ENCODE measurements at regions not wholly inside any gene's neighbourhood (a gene's known extent, or its start where the extent isn't known, plus 50 kb on each side); places are given as distances from the start of the nearest gene placed in this dataset.

GRCh38 chr20:12592756-12593155 is 416.0 kb upstream of the SPTLC3 start:
- Histone ChIP-seq H3K4me3 (ENCODE audit: low read length in 2 of 2) (no peak overlapping the region), H3K27ac (ENCODE audit: low read length) (no peak overlapping the region), H3K36me3 (ENCODE audit: control insufficient read depth in 2 of 2, insufficient read depth in 2 of 2, low read length in 2 of 2) (no peaks in the 10 kb centered on the region), H3K4me1 (ENCODE audit: control insufficient read depth, insufficient read depth, low read length) (no peaks in the 10 kb centered on the region), H3K9ac (ENCODE audit: low read length in 2 of 2) (no peak overlapping the region), H3K9me3 (ENCODE audit: control insufficient read depth in 2 of 2, low read length in 2 of 2) (no peaks in the 10 kb centered on the region), H3K27me3 (ENCODE audit: control insufficient read depth in 1 of 2, insufficient read depth in 2 of 2, low read length in 2 of 2) (no peaks in the 10 kb centered on the region)

DNA sequence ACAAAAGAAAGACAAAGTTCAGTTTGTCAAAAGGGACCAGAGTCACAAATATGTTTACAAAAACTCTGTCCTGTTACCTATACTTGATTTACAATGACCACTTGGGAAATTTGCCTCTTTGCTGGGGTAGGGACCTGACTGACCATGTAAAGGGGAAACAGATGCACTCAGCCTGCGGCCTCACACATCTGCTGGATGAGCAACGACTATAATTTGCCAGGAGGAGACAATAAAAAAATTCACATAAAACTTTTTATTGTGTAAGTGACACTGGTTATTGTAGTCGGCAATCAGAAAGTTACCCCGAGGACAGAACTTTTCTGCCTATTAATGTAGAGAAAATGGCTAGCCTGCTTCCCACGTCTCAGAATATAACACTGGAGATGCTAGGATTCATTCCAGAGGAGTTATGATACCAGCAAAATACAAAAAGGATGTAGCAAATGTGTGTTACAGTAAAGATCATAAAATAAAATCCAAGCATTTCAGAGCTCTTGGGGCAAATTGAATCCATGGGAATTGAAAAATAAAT is 415.4 kb upstream of the SPTLC3 start:
- Histone ChIP-seq H3K27me3 (ENCODE audit: control insufficient read depth in 1 of 2, insufficient read depth in 2 of 2, low read length in 2 of 2) (no peaks in the 10 kb centered on the region), H3K9ac (ENCODE audit: low read length in 2 of 2) (no peak overlapping the region), H3K4me3 (ENCODE audit: low read length in 2 of 2) (no peak overlapping the region), H3K9me3 (ENCODE audit: control insufficient read depth in 2 of 2, low read length in 2 of 2) (no peaks in the 10 kb centered on the region), H3K27ac (ENCODE audit: low read length) (no peak overlapping the region), H3K4me1 (ENCODE audit: control insufficient read depth, insufficient read depth, low read length) (no peaks in the 10 kb centered on the region), H3K36me3 (ENCODE audit: control insufficient read depth in 2 of 2, insufficient read depth in 2 of 2, low read length in 2 of 2) (no peaks in the 10 kb centered on the region)

DNA sequence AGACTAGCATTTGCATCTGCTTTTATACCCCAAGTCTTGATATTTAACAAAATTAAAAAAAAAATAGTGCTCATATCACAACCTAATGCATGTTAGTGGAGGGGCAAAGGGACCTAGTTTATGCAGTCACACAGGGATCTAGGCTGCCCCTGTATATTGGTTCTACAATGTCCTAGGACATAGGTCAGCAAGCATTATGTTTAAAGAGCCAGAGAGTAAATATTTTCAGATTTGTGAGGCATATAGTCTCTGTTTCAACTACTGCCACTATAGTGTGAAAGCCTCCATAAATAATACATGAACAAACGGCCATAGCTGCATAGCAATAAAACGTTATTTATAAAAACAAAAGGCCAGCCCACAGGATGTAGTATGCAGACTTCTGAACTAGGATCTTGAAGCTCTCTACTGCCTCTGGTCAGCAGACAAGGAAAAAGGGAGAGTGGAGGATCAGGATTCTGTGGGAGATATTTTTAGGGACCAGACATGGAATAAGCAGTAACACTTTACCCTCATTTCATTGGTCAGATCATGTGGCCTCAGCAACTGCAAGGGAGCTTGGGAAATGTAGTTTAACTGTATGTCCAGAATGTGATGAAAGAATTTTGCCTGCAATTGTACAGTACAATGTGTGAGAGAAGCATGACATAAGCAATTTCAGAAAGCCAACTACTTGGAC is 414.2 kb upstream of the SPTLC3 start:
- Histone ChIP-seq H3K27ac (ENCODE audit: low read length) (no peak overlapping the region), H3K36me3 (ENCODE audit: control insufficient read depth in 2 of 2, insufficient read depth in 2 of 2, low read length in 2 of 2) (no peaks in the 10 kb centered on the region), H3K9ac (ENCODE audit: low read length in 2 of 2) (no peak overlapping the region), H3K4me3 (ENCODE audit: low read length in 2 of 2) (no peak overlapping the region), H3K9me3 (ENCODE audit: control insufficient read depth in 2 of 2, low read length in 2 of 2) (no peaks in the 10 kb centered on the region), H3K27me3 (ENCODE audit: control insufficient read depth in 1 of 2, insufficient read depth in 2 of 2, low read length in 2 of 2) (no peaks in the 10 kb centered on the region), H3K4me1 (ENCODE audit: control insufficient read depth, insufficient read depth, low read length) (no peaks in the 10 kb centered on the region)

DNA sequence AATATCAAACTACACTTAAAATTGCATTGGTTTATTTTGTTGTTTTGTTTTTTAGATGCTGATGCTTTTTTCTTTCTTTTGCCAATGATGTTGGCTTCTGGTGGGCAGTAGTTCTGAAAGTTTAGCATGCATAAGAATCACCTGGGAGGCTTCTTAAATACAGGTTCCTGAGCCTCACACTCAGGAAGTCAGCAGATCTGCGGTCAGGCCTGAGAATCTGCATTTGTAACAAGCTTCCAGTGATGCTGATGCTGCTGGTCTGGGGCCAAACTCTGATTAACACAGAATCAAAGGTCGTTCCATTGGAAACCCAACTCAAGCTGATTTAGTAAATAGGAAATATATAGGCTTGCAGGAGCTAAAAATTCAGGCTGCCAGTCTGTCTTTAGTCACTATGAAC is 412.9 kb upstream of the SPTLC3 start:
- Histone ChIP-seq H3K9me3 (ENCODE audit: control insufficient read depth in 2 of 2, low read length in 2 of 2) (no peaks in the 10 kb centered on the region), H3K4me1 (ENCODE audit: control insufficient read depth, insufficient read depth, low read length) (no peaks in the 10 kb centered on the region), H3K4me3 (ENCODE audit: low read length in 2 of 2) (no peak overlapping the region), H3K27ac (ENCODE audit: low read length) (no peak overlapping the region), H3K27me3 (ENCODE audit: control insufficient read depth in 1 of 2, insufficient read depth in 2 of 2, low read length in 2 of 2) (no peaks in the 10 kb centered on the region), H3K9ac (ENCODE audit: low read length in 2 of 2) (no peak overlapping the region), H3K36me3 (ENCODE audit: control insufficient read depth in 2 of 2, insufficient read depth in 2 of 2, low read length in 2 of 2) (no peaks in the 10 kb centered on the region)

- H3K4me1 ChIP-seq (ENCODE audit: control insufficient read depth, insufficient read depth, low read length) = no peaks in the 10 kb centered on the region
- H3K4me3 ChIP-seq (ENCODE audit: low read length in 2 of 2) = no peak overlapping the region
- no peak overlapping the region for H3K9ac ChIP-seq (ENCODE audit: low read length in 2 of 2)
- H3K36me3 ChIP-seq (ENCODE audit: control insufficient read depth in 2 of 2, insufficient read depth in 2 of 2, low read length in 2 of 2) = no peaks in the 10 kb centered on the region
- H3K27me3 ChIP-seq (ENCODE audit: control insufficient read depth in 1 of 2, insufficient read depth in 2 of 2, low read length in 2 of 2) = no peaks in the 10 kb centered on the region
- no peaks in the 10 kb centered on the region for H3K9me3 ChIP-seq (ENCODE audit: control insufficient read depth in 2 of 2, low read length in 2 of 2)
- H3K27ac ChIP-seq (ENCODE audit: low read length) = no peak overlapping the region
Observed at GRCh38 chr20:12596863-12597262, 411.9 kb upstream of the SPTLC3 start.

- H3K27me3 ChIP-seq (ENCODE audit: control insufficient read depth in 1 of 2, insufficient read depth in 2 of 2, low read length in 2 of 2) = no peaks in the 10 kb centered on the region
- H3K4me3 ChIP-seq (ENCODE audit: low read length in 2 of 2) = no peak overlapping the region
- H3K9me3 ChIP-seq (ENCODE audit: control insufficient read depth in 2 of 2, low read length in 2 of 2) = no peaks in the 10 kb centered on the region
- H3K9ac ChIP-seq (ENCODE audit: low read length in 2 of 2) = no peak overlapping the region
- no peaks in the 10 kb centered on the region for H3K4me1 ChIP-seq (ENCODE audit: control insufficient read depth, insufficient read depth, low read length)
- no peaks in the 10 kb centered on the region for H3K36me3 ChIP-seq (ENCODE audit: control insufficient read depth in 2 of 2, insufficient read depth in 2 of 2, low read length in 2 of 2)
- no peak overlapping the region for H3K27ac ChIP-seq (ENCODE audit: low read length)
Observed at GRCh38 chr20:12597551-12597950, 411.2 kb upstream of the SPTLC3 start.

DNA sequence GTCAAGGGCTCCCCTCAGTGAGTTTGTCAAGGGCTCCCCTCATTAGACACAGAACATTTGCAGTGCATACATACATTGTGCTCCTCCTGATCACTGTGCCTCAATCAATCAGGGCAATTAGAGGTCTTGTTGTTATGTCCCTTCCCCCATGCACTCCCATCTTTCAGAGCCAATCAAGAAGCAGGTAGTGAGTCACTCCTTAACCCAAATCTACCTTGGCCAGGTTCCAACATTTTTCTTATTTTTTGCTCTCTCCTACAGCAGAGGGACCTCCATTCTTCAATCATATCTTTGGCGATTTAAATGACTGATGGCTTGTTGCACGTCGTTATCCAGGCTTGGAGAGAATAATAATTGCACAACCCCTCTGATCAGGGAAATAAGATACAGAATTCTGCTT is 409.9 kb upstream of the SPTLC3 start:
- Histone ChIP-seq H3K27me3 (ENCODE audit: control insufficient read depth in 1 of 2, insufficient read depth in 2 of 2, low read length in 2 of 2) (no peaks in the 10 kb centered on the region), H3K27ac (ENCODE audit: low read length) (no peak overlapping the region), H3K4me1 (ENCODE audit: control insufficient read depth, insufficient read depth, low read length) (no peaks in the 10 kb centered on the region), H3K9me3 (ENCODE audit: control insufficient read depth in 2 of 2, low read length in 2 of 2) (no peaks in the 10 kb centered on the region), H3K9ac (ENCODE audit: low read length in 2 of 2) (no peak overlapping the region), H3K4me3 (ENCODE audit: low read length in 2 of 2) (no peak overlapping the region), H3K36me3 (ENCODE audit: control insufficient read depth in 2 of 2, insufficient read depth in 2 of 2, low read length in 2 of 2) (no peaks in the 10 kb centered on the region)

DNA sequence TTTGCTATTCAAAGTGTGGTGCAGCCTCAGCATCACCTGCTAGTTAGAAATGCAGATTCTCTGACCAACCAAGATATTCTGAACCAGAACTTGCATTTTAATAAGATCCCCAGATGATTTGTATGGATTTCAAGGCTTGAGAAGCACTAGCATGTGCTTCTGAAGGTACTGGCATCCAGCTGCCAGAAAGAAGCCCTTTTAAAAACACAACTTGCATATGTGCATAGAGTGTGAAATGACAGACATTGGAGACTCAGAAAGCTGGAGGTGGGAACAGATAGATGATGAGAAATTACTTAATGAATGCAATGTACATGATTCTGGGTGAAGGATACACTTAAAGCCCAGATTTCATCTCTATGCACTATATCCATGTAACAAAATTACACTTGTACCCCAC is 409.3 kb upstream of the SPTLC3 start:
- Histone ChIP-seq H3K27ac (ENCODE audit: low read length) (no peak overlapping the region), H3K36me3 (ENCODE audit: control insufficient read depth in 2 of 2, insufficient read depth in 2 of 2, low read length in 2 of 2) (no peaks in the 10 kb centered on the region), H3K27me3 (ENCODE audit: control insufficient read depth in 1 of 2, insufficient read depth in 2 of 2, low read length in 2 of 2) (no peaks in the 10 kb centered on the region), H3K4me3 (ENCODE audit: low read length in 2 of 2) (no peak overlapping the region), H3K9ac (ENCODE audit: low read length in 2 of 2) (no peak overlapping the region), H3K4me1 (ENCODE audit: control insufficient read depth, insufficient read depth, low read length) (no peaks in the 10 kb centered on the region), H3K9me3 (ENCODE audit: control insufficient read depth in 2 of 2, low read length in 2 of 2) (no peaks in the 10 kb centered on the region)

DNA sequence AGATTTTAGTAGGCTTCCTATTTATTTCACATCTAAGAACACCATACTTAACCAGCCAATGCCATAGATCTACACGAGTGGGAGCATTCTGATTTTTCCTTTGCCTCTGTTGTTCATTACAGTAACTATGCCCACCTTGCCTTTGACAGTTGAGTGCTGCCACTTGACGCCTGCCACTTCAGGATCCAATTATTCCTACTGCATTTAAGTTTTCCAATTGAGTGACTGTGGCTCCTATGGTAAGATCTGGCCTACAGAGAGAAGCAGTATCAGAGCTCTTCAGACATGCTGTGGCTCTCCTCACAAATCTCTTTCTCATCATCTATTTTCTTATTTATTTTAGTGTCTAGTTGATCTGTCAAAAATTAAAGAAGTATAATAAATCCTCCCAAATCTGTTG is 403.0 kb upstream of the SPTLC3 start:
- H3K27ac ChIP-seq (ENCODE audit: low read length) = no peak overlapping the region
- H3K27me3 ChIP-seq (ENCODE audit: control insufficient read depth in 1 of 2, insufficient read depth in 2 of 2, low read length in 2 of 2) = no peaks in the 10 kb centered on the region
- H3K4me1 ChIP-seq (ENCODE audit: control insufficient read depth, insufficient read depth, low read length) = no peaks in the 10 kb centered on the region
- no peak overlapping the region for H3K9ac ChIP-seq (ENCODE audit: low read length in 2 of 2)
- H3K9me3 ChIP-seq (ENCODE audit: control insufficient read depth in 2 of 2, low read length in 2 of 2) = no peaks in the 10 kb centered on the region
- no peaks in the 10 kb centered on the region for H3K36me3 ChIP-seq (ENCODE audit: control insufficient read depth in 2 of 2, insufficient read depth in 2 of 2, low read length in 2 of 2)
- no peak overlapping the region for H3K4me3 ChIP-seq (ENCODE audit: low read length in 2 of 2)

- Histone ChIP-seq H3K4me1 (ENCODE audit: control insufficient read depth, insufficient read depth, low read length) (no peaks in the 10 kb centered on the region), H3K9me3 (ENCODE audit: control insufficient read depth in 2 of 2, low read length in 2 of 2) (no peaks in the 10 kb centered on the region), H3K27me3 (ENCODE audit: control insufficient read depth in 1 of 2, insufficient read depth in 2 of 2, low read length in 2 of 2) (no peaks in the 10 kb centered on the region)
Observed at GRCh38 chr20:12610871-12611270, 397.9 kb upstream of the SPTLC3 start.

GRCh38 chr20:12614764-12615163 is 394.0 kb upstream of the SPTLC3 start:
- Histone ChIP-seq H3K36me3 (ENCODE audit: control insufficient read depth in 2 of 2, insufficient read depth in 2 of 2, low read length in 2 of 2) (no peaks in the 10 kb centered on the region), H3K9ac (ENCODE audit: low read length in 2 of 2) (no peak overlapping the region), H3K9me3 (ENCODE audit: control insufficient read depth in 2 of 2, low read length in 2 of 2) (peaks cover 0 to 4% of the 10 kb centered on the region in 2 donors), H3K4me3 (ENCODE audit: low read length in 2 of 2) (no peak overlapping the region), H3K27me3 (ENCODE audit: control insufficient read depth in 1 of 2, insufficient read depth in 2 of 2, low read length in 2 of 2) (no peaks in the 10 kb centered on the region), H3K4me1 (ENCODE audit: control insufficient read depth, insufficient read depth, low read length) (no peaks in the 10 kb centered on the region), H3K27ac (ENCODE audit: low read length) (no peak overlapping the region)

More at GRCh38 chr20:12610871-12611270, 397.9 kb upstream of the SPTLC3 start:
- no peak overlapping the region for H3K9ac ChIP-seq (ENCODE audit: low read length in 2 of 2)
- no peaks in the 10 kb centered on the region for H3K36me3 ChIP-seq (ENCODE audit: control insufficient read depth in 2 of 2, insufficient read depth in 2 of 2, low read length in 2 of 2)
- H3K4me3 ChIP-seq (ENCODE audit: low read length in 2 of 2) = no peak overlapping the region
- no peak overlapping the region for H3K27ac ChIP-seq (ENCODE audit: low read length)
